Dendritic cell treated with granulocyte-macrophage colony-stimulating factor and Interleukin-4, amounts not matched to agents 40 ng/mL and 50 ng/mL, for 4 days (primary cell): ENCODE measurements at regions not wholly inside any gene's neighbourhood (a gene's known extent, or its start where the extent isn't known, plus 50 kb on each side); places are given as distances from the start of the nearest gene placed in this dataset.

ENCODE experiments used
- H3K27ac Mint-ChIP-seq: one replicate; pipeline ENCODE4 v1.8.0; 2022; ENCODE audit warnings: mild to moderate bottlenecking, mixed read lengths
- H3K27me3 Mint-ChIP-seq: one replicate; pipeline ENCODE4 v1.8.0; 2022; ENCODE audit warnings: mild to moderate bottlenecking, mixed read lengths
- H3K36me3 Mint-ChIP-seq: one replicate; pipeline ENCODE4 v1.8.0; 2022; ENCODE audit warnings: low read depth, mixed read lengths
- H3K4me1 Mint-ChIP-seq: one replicate; pipeline ENCODE4 v1.8.0; 2022; ENCODE audit warnings: low read depth, mixed read lengths
- H3K4me3 Mint-ChIP-seq: one replicate; pipeline ENCODE4 v1.8.0; 2022; ENCODE audit warnings: mild to moderate bottlenecking, moderate library complexity, mixed read lengths
- H3K9me3 Mint-ChIP-seq: one replicate; pipeline ENCODE4 v1.8.0; 2022; ENCODE audit warnings: mixed read lengths
- intact Hi-C: fragments of 100-400 bp; cut with micrococcal nuclease; formaldehyde crosslinking; loops from one replicate; pipeline ENCODE4 v1.15.0; 2022

GRCh38 chr12:93061473-93062419 is 132.7 kb upstream of the EEA1 start:
- no peak overlapping the region for H3K4me3 Mint-ChIP-seq
- peaks cover 17% of the 10 kb centered on the region for H3K4me1 Mint-ChIP-seq
- peaks cover 7% of the 10 kb centered on the region for H3K27me3 Mint-ChIP-seq
- no peaks in the 10 kb centered on the region for H3K9me3 Mint-ChIP-seq
- intact Hi-C loops, result no loop called here
- no peak overlapping the region for H3K27ac Mint-ChIP-seq
- H3K36me3 Mint-ChIP-seq, result no peaks in the 10 kb centered on the region

GRCh38 chr12:93065896-93066295 is 136.8 kb upstream of the EEA1 start:
- H3K4me1 Mint-ChIP-seq, result no peaks in the 10 kb centered on the region
- intact Hi-C loops, result no loop called here
- H3K27ac Mint-ChIP-seq, result no peak overlapping the region
- peaks cover 9% of the 10 kb centered on the region for H3K27me3 Mint-ChIP-seq
- no peak overlapping the region for H3K4me3 Mint-ChIP-seq
- H3K36me3 Mint-ChIP-seq, result no peaks in the 10 kb centered on the region
- H3K9me3 Mint-ChIP-seq, result no peaks in the 10 kb centered on the region

GRCh38 chr12:93072340-93072739 is 143.2 kb upstream of the EEA1 start:
- H3K36me3 Mint-ChIP-seq, result no peaks in the 10 kb centered on the region
- no peak overlapping the region for H3K27ac Mint-ChIP-seq
- intact Hi-C loops, result no loop called here
- H3K4me1 Mint-ChIP-seq, result no peaks in the 10 kb centered on the region
- H3K4me3 Mint-ChIP-seq, result no peak overlapping the region
- H3K27me3 Mint-ChIP-seq, result peaks cover 3% of the 10 kb centered on the region
- no peaks in the 10 kb centered on the region for H3K9me3 Mint-ChIP-seq

GRCh38 chr12:93073324-93073723 is 144.2 kb upstream of the EEA1 start:
- H3K36me3 Mint-ChIP-seq, result no peaks in the 10 kb centered on the region
- H3K4me1 Mint-ChIP-seq, result no peaks in the 10 kb centered on the region
- H3K27ac Mint-ChIP-seq, result no peak overlapping the region
- no peaks in the 10 kb centered on the region for H3K9me3 Mint-ChIP-seq
- no peaks in the 10 kb centered on the region for H3K27me3 Mint-ChIP-seq
- H3K4me3 Mint-ChIP-seq, result no peak overlapping the region
- intact Hi-C loops, result no loop called here

- intact Hi-C loops, result no loop called here
- H3K36me3 Mint-ChIP-seq, result no peaks in the 10 kb centered on the region
- no peaks in the 10 kb centered on the region for H3K9me3 Mint-ChIP-seq
These were observed 149.0 kb upstream of the EEA1 start for GRCh38 chr12:93078059-93078458.

GRCh38 chr12:93078577-93078976 is 149.5 kb upstream of the EEA1 start:
- Mint-ChIP-seq H3K4me1 (no peaks in the 10 kb centered on the region), H3K4me3 (no peak overlapping the region), H3K9me3 (no peaks in the 10 kb centered on the region), H3K27me3 (no peaks in the 10 kb centered on the region), H3K27ac (no peak overlapping the region), H3K36me3 (no peaks in the 10 kb centered on the region)
- intact Hi-C loops, result no loop called here

More at GRCh38 chr12:93078059-93078458, 149.0 kb upstream of the EEA1 start:
- Mint-ChIP-seq H3K27me3 (no peaks in the 10 kb centered on the region), H3K4me1 (no peaks in the 10 kb centered on the region), H3K27ac (no peak overlapping the region), H3K4me3 (no peak overlapping the region)

- H3K27ac Mint-ChIP-seq, result no peak overlapping the region
- intact Hi-C loops, result no loop called here
- H3K9me3 Mint-ChIP-seq, result no peaks in the 10 kb centered on the region
- H3K4me3 Mint-ChIP-seq, result no peak overlapping the region
- H3K36me3 Mint-ChIP-seq, result no peaks in the 10 kb centered on the region
- H3K4me1 Mint-ChIP-seq, result no peaks in the 10 kb centered on the region
- H3K27me3 Mint-ChIP-seq, result no peaks in the 10 kb centered on the region
These were observed 150.2 kb upstream of the EEA1 start for GRCh38 chr12:93079271-93079670.

GRCh38 chr12:93079976-93080375 is 150.9 kb upstream of the EEA1 start:
- H3K27ac Mint-ChIP-seq, result no peak overlapping the region
- H3K36me3 Mint-ChIP-seq, result no peaks in the 10 kb centered on the region
- H3K4me1 Mint-ChIP-seq, result no peaks in the 10 kb centered on the region
- H3K27me3 Mint-ChIP-seq, result no peaks in the 10 kb centered on the region
- H3K4me3 Mint-ChIP-seq, result no peak overlapping the region
- intact Hi-C loops, result no loop called here
- H3K9me3 Mint-ChIP-seq, result no peaks in the 10 kb centered on the region

- H3K4me3 Mint-ChIP-seq, result no peak overlapping the region
- no peaks in the 10 kb centered on the region for H3K4me1 Mint-ChIP-seq
- intact Hi-C loops, result no loop called here
- no peaks in the 10 kb centered on the region for H3K36me3 Mint-ChIP-seq
- H3K9me3 Mint-ChIP-seq, result no peaks in the 10 kb centered on the region
- H3K27ac Mint-ChIP-seq, result no peak overlapping the region
- H3K27me3 Mint-ChIP-seq, result no peaks in the 10 kb centered on the region
These were observed 151.4 kb upstream of the EEA1 start for GRCh38 chr12:93080452-93080851.

GRCh38 chr12:93080994-93081809 is 152.1 kb upstream of the EEA1 start:
- H3K4me3 Mint-ChIP-seq, result no peak overlapping the region
- no peak overlapping the region for H3K27ac Mint-ChIP-seq
- intact Hi-C loops, result no loop called here
- H3K4me1 Mint-ChIP-seq, result no peaks in the 10 kb centered on the region
- no peaks in the 10 kb centered on the region for H3K27me3 Mint-ChIP-seq
- no peaks in the 10 kb centered on the region for H3K36me3 Mint-ChIP-seq
- H3K9me3 Mint-ChIP-seq, result peaks cover 2% of the 10 kb centered on the region

GRCh38 chr12:93081810-93082165 is 152.7 kb upstream of the EEA1 start:
- no peak overlapping the region for H3K27ac Mint-ChIP-seq
- H3K27me3 Mint-ChIP-seq, result no peaks in the 10 kb centered on the region

GRCh38 chr12:93085383-93086287 is 156.5 kb upstream of the EEA1 start:
- H3K27me3 Mint-ChIP-seq, result no peaks in the 10 kb centered on the region
- H3K4me3 Mint-ChIP-seq, result no peak overlapping the region

More at GRCh38 chr12:93081810-93082165, 152.7 kb upstream of the EEA1 start:
- Mint-ChIP-seq H3K36me3 (no peaks in the 10 kb centered on the region), H3K9me3 (peaks cover 8% of the 10 kb centered on the region), H3K4me1 (no peaks in the 10 kb centered on the region), H3K4me3 (no peak overlapping the region)
- intact Hi-C loops, result no loop called here

GRCh38 chr12:93086288-93086727 is 157.2 kb upstream of the EEA1 start:
- Mint-ChIP-seq H3K36me3 (no peaks in the 10 kb centered on the region), H3K4me1 (no peaks in the 10 kb centered on the region), H3K4me3 (no peak overlapping the region), H3K27ac (no peak overlapping the region), H3K27me3 (no peaks in the 10 kb centered on the region), H3K9me3 (peaks cover 9% of the 10 kb centered on the region)
- intact Hi-C loops, result no loop called here

More at GRCh38 chr12:93085383-93086287, 156.5 kb upstream of the EEA1 start:
- no peaks in the 10 kb centered on the region for H3K4me1 Mint-ChIP-seq
- no peak overlapping the region for H3K27ac Mint-ChIP-seq
- intact Hi-C loops, result no loop called here
- H3K9me3 Mint-ChIP-seq, result peaks cover 9% of the 10 kb centered on the region
- H3K36me3 Mint-ChIP-seq, result no peaks in the 10 kb centered on the region
